ENCODE measurements at regions not wholly inside any gene's neighbourhood (a gene's known extent, or its start where the extent isn't known, plus 50 kb on each side); places are given as distances from the start of the nearest gene placed in this dataset.

- H3K9me3 ChIP-seq (ENCODE audit: severe bottlenecking) = no peaks in the 10 kb centered on the region
- H3K4me3 ChIP-seq (ENCODE audit: severe bottlenecking) = no peak overlapping the region
- no peak overlapping the region for H3K27ac ChIP-seq (ENCODE audit: poor library complexity, severe bottlenecking)
- no peaks in the 10 kb centered on the region for H3K27me3 ChIP-seq (ENCODE audit: insufficient read depth, poor library complexity, severe bottlenecking)
- peaks cover 3% of the 10 kb centered on the region for H3K4me1 ChIP-seq (ENCODE audit: insufficient read depth, poor library complexity, severe bottlenecking)
- no peak for TF ChIP-seq CTCF (IDR thresholded peaks at IDR 0.05; ENCODE audit: poor library complexity, severe bottlenecking)
- H3K36me3 ChIP-seq (ENCODE audit: low read depth) = no peaks in the 10 kb centered on the region
- no peak for DNase-seq (ENCODE audit: low spot score)
- ATAC-seq (ENCODE audit: low read depth) = 0 out of 3 replicates have a peak, but pooled peaks have one; percentile 55
These were observed 115.2 kb upstream of the TSPAN5 start for GRCh38 chr4:98773638-98774037.

- Histone ChIP-seq H3K4me3 (ENCODE audit: severe bottlenecking) (no peak overlapping the region), H3K4me1 (ENCODE audit: insufficient read depth, poor library complexity, severe bottlenecking) (no peaks in the 10 kb centered on the region), H3K36me3 (ENCODE audit: low read depth) (no peaks in the 10 kb centered on the region), H3K27me3 (ENCODE audit: insufficient read depth, poor library complexity, severe bottlenecking) (no peaks in the 10 kb centered on the region), H3K9me3 (ENCODE audit: severe bottlenecking) (no peaks in the 10 kb centered on the region), H3K27ac (ENCODE audit: poor library complexity, severe bottlenecking) (no peak overlapping the region)
- ATAC-seq (ENCODE audit: low read depth) (no peak), DNase-seq (ENCODE audit: low spot score) (no peak)
- TF ChIP-seq CTCF (IDR thresholded peaks at IDR 0.05; ENCODE audit: poor library complexity, severe bottlenecking) = no peak
These were observed 113.7 kb upstream of the TSPAN5 start for GRCh38 chr4:98771959-98772632.

- Histone ChIP-seq H3K4me3 (ENCODE audit: severe bottlenecking) (no peak overlapping the region), H3K9me3 (ENCODE audit: severe bottlenecking) (peaks cover 6% of the 10 kb centered on the region), H3K27ac (ENCODE audit: poor library complexity, severe bottlenecking) (no peak overlapping the region), H3K27me3 (ENCODE audit: insufficient read depth, poor library complexity, severe bottlenecking) (no peaks in the 10 kb centered on the region), H3K36me3 (ENCODE audit: low read depth) (no peaks in the 10 kb centered on the region), H3K4me1 (ENCODE audit: insufficient read depth, poor library complexity, severe bottlenecking) (no peaks in the 10 kb centered on the region)
- TF ChIP-seq CTCF (IDR thresholded peaks at IDR 0.05; ENCODE audit: poor library complexity, severe bottlenecking) = no peak
- ATAC-seq (ENCODE audit: low read depth) (no peak), DNase-seq (ENCODE audit: low spot score) (no peak)
These were observed 107.4 kb upstream of the TSPAN5 start for GRCh38 chr4:98765771-98766170.

GRCh38 chr4:98758182-98758581 lies 99.8 kb upstream of the TSPAN5 start:
- no peak overlapping the region for H3K27ac ChIP-seq (ENCODE audit: poor library complexity, severe bottlenecking)
- no peak for ATAC-seq (ENCODE audit: low read depth)
- no peak for TF ChIP-seq CTCF (IDR thresholded peaks at IDR 0.05; ENCODE audit: poor library complexity, severe bottlenecking)
- H3K9me3 ChIP-seq (ENCODE audit: severe bottlenecking) = no peaks in the 10 kb centered on the region
- no peaks in the 10 kb centered on the region for H3K36me3 ChIP-seq (ENCODE audit: low read depth)
- H3K4me1 ChIP-seq (ENCODE audit: insufficient read depth, poor library complexity, severe bottlenecking) = no peaks in the 10 kb centered on the region
- no peak for DNase-seq (ENCODE audit: low spot score)
- no peak overlapping the region for H3K4me3 ChIP-seq (ENCODE audit: severe bottlenecking)
- no peaks in the 10 kb centered on the region for H3K27me3 ChIP-seq (ENCODE audit: insufficient read depth, poor library complexity, severe bottlenecking)

- DNase-seq (ENCODE audit: low spot score) = no peak
- no peaks in the 10 kb centered on the region for H3K9me3 ChIP-seq (ENCODE audit: severe bottlenecking)
- no peak for TF ChIP-seq CTCF (IDR thresholded peaks at IDR 0.05; ENCODE audit: poor library complexity, severe bottlenecking)
- H3K36me3 ChIP-seq (ENCODE audit: low read depth) = no peaks in the 10 kb centered on the region
- H3K4me3 ChIP-seq (ENCODE audit: severe bottlenecking) = no peak overlapping the region
- no peaks in the 10 kb centered on the region for H3K4me1 ChIP-seq (ENCODE audit: insufficient read depth, poor library complexity, severe bottlenecking)
- H3K27ac ChIP-seq (ENCODE audit: poor library complexity, severe bottlenecking) = no peak overlapping the region
- no peaks in the 10 kb centered on the region for H3K27me3 ChIP-seq (ENCODE audit: insufficient read depth, poor library complexity, severe bottlenecking)
- ATAC-seq (ENCODE audit: low read depth) = no peak
These were observed 96.3 kb upstream of the TSPAN5 start for GRCh38 chr4:98754736-98755135.
